ENCODE measurements at regions not wholly inside any gene's neighbourhood (a gene's known extent, or its start where the extent isn't known, plus 50 kb on each side); places are given as distances from the start of the nearest gene placed in this dataset.

DNA sequence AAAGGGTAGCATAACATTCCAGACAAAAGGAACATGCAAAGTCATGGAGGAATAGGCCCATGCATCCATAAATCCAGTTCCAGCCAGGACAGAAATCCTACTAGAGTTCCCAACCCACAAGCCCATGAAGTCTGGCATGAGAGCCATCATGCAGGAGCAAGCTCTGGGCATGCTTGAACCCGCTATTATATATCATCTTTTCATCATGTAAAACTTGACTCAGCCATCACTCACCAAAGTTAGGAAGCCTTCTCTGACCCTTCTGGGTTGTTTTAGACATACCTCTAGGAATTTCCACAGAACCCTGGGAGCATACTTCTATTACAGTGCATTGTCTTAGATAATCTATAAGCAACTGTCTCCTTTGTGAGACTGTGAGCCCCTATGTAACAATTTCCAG lies 293.0 kb upstream of the NPSR1 start:
- H3K18ac ChIP-seq (ENCODE audit: low read depth, low read length) = no peak overlapping the region

More for the DNA sequence above, 293.0 kb upstream of the NPSR1 start:
- Histone ChIP-seq H3K4ac (ENCODE audit: low read depth, low read length) (no peak overlapping the region), H2BK15ac (ENCODE audit: low read depth, low read length) (no peak overlapping the region), H3K27me3 (ENCODE audit: control insufficient read depth, insufficient read depth, low read length) (no peaks in the 10 kb centered on the region; the same call in 1 of the 2 replicates), H4K8ac (ENCODE audit: low read depth in 2 of 2, low read length in 2 of 2) (no peak overlapping the region), H3K4me2 (ENCODE audit: low read depth, low read length) (no peak overlapping the region), H3K79me1 (ENCODE audit: low read depth in 1 of 2, low read length in 2 of 2) (no peaks in the 10 kb centered on the region), H3K9me1 (ENCODE audit: insufficient read depth, low read length) (no peaks in the 10 kb centered on the region), H2BK20ac (ENCODE audit: low read depth, low read length) (no peak overlapping the region), H2AFZ (replicated peaks; ENCODE audit: low read length, poor library complexity) (no peak overlapping the region), H3K4me3 (ENCODE audit: insufficient read depth, low read depth, low read length) (no peak overlapping the region), H4K5ac (ENCODE audit: low read depth, low read length) (no peak overlapping the region), H3K9me3 (ENCODE audit: control insufficient read depth, insufficient read depth, low read length) (no peaks in the 10 kb centered on the region), H2AK9ac (replicated peaks; ENCODE audit: low read depth, low read length, poor library complexity) (no peak overlapping the region), H3K36me3 (ENCODE audit: control insufficient read depth, insufficient read depth, low read length) (no peaks in the 10 kb centered on the region), H3K56ac (ENCODE audit: extremely low read depth, insufficient read depth, low read length) (no peak overlapping the region), H3K27ac (ENCODE audit: insufficient read depth, low read length) (no peak overlapping the region), H3K9ac (ENCODE audit: low read depth, low read length) (no peak overlapping the region), H3K23ac (ENCODE audit: low read depth, low read length) (no peak overlapping the region), H2BK120ac (ENCODE audit: low read depth, low read length) (no peak overlapping the region), H3K4me1 (ENCODE audit: control insufficient read depth, insufficient read depth, low read length) (no peaks in the 10 kb centered on the region), H2BK5ac (ENCODE audit: low read depth, low read length, poor library complexity, severe bottlenecking) (no peak overlapping the region), H4K91ac (ENCODE audit: insufficient read depth, low read depth, low read length) (no peak overlapping the region), H4K20me1 (ENCODE audit: insufficient read depth, low read length) (no peaks in the 10 kb centered on the region), H2AK5ac (ENCODE audit: low read depth, low read length) (no peak overlapping the region), H3K14ac (replicated peaks; ENCODE audit: low read depth, low read length) (no peak overlapping the region)
- intact Hi-C loops (cut with micrococcal nuclease) = no loop called here
- ChIA-PET CTCF (interaction anchor here (0.5 kb wide), 1 partner anchor 165 kb away, joined by 4 read pairs; no protein-coding TSS in a partner anchor), POLR2A (ENCODE audit: unreplicated experiment) (no interaction called here)
- no TSS peak for BruUV-seq (replicated peaks)
- no CpG with 5 or more reads among the region's 1 CpG for WGBS, 2 experiments (ENCODE audit: extremely low coverage in 2 of 2, insufficient read length in 1 of 2)
- TF ChIP-seq POLR2A (IDR thresholded peaks at IDR 0.05; ENCODE audit: low read depth, low read length) (no peak), RCOR1 (IDR thresholded peaks at IDR 0.05; ENCODE audit: insufficient replicate concordance, low read length) (no peak), CHD1 (IDR thresholded peaks at IDR 0.05; ENCODE audit: low read depth, low read length) (no peak), RFX5 (IDR thresholded peaks at IDR 0.05; ENCODE audit: low read depth, low read length) (no peak)
- dilution Hi-C loops (cut with HindIII; ENCODE audit: low sequenced_read_pairs, unreplicated experiment) = no loop called here
- in situ Hi-C loops (cut with MboI; ENCODE audit: low sequenced_read_pairs) = no loop called here
- DNase-seq = no peak
- ATAC-seq (ENCODE audit: low read depth) = no peak

Measured in IMR-90 (cell line).